CD1c-positive myeloid dendritic cell (primary cell): ENCODE measurements at regions not wholly inside any gene's neighbourhood (a gene's known extent, or its start where the extent isn't known, plus 50 kb on each side); places are given as distances from the start of the nearest gene placed in this dataset.
"Not testable (repeated sequence)": the region's sequence is repeated elsewhere in the genome, so short reads cannot be mapped to it uniquely, and the experiment has no call there.

Source experiments
- DNase-seq: peaks from one replicate; pipeline ENCODE4 v3.0.0-alpha.2; 2016; ENCODE audit errors: extremely low spot score

GRCh38 chr6:159400826-159401225 lies 231.6 kb downstream of the FNDC1 start:
- DNase-seq, result no peak

GRCh38 chr6:159399751-159400221 lies 230.6 kb downstream of the FNDC1 start:
- DNase-seq, result no peak

GRCh38 chr6:159398633-159399032 lies 229.4 kb downstream of the FNDC1 start:
- DNase-seq, result no peak

- DNase-seq, result no peak
These were observed 228.6 kb downstream of the FNDC1 start for GRCh38 chr6:159397753-159398152.

GRCh38 chr6:159395609-159396008 lies 226.4 kb downstream of the FNDC1 start:
- DNase-seq, result no peak

- DNase-seq, result not testable (repeated sequence)
These were observed 223.5 kb downstream of the FNDC1 start for GRCh38 chr6:159392695-159393094.

- no peak for DNase-seq
These were observed 221.2 kb downstream of the FNDC1 start for GRCh38 chr6:159390381-159390780.

GRCh38 chr6:159389695-159390094 lies 220.5 kb downstream of the FNDC1 start:
- DNase-seq, result no peak

GRCh38 chr6:159380114-159380513 lies 210.9 kb downstream of the FNDC1 start:
- DNase-seq, result no peak

- no peak for DNase-seq
These were observed 209.5 kb downstream of the FNDC1 start for GRCh38 chr6:159378411-159379328.

GRCh38 chr6:159376516-159377158 lies 207.4 kb downstream of the FNDC1 start:
- DNase-seq, result no peak

GRCh38 chr6:159375014-159375413 lies 205.8 kb downstream of the FNDC1 start:
- no peak for DNase-seq

- DNase-seq, result no peak
These were observed 204.5 kb downstream of the FNDC1 start for GRCh38 chr6:159373670-159374069.

GRCh38 chr6:159372333-159372732 lies 203.1 kb downstream of the FNDC1 start:
- no peak for DNase-seq

GRCh38 chr6:159360306-159360705 lies 191.1 kb downstream of the FNDC1 start:
- no peak for DNase-seq

GRCh38 chr6:159359581-159360297 lies 190.5 kb downstream of the FNDC1 start:
- no peak for DNase-seq

- DNase-seq, result no peak
These were observed 189.4 kb downstream of the FNDC1 start for GRCh38 chr6:159358562-159358961.

GRCh38 chr6:159357211-159357915 lies 188.2 kb downstream of the FNDC1 start:
- DNase-seq, result no peak

- DNase-seq, result no peak
These were observed 184.0 kb downstream of the FNDC1 start for GRCh38 chr6:159353193-159353592.

GRCh38 chr6:159351707-159352106 lies 182.5 kb downstream of the FNDC1 start:
- DNase-seq, result no peak

GRCh38 chr6:159349915-159350314 lies 180.7 kb downstream of the FNDC1 start:
- DNase-seq, result no peak

- DNase-seq, result no peak
These were observed 174.5 kb downstream of the FNDC1 start for GRCh38 chr6:159343709-159344108.
